WTC11 (cell line): ENCODE measurements at regions not wholly inside any gene's neighbourhood (a gene's known extent, or its start where the extent isn't known, plus 50 kb on each side); places are given as distances from the start of the nearest gene placed in this dataset.

Experiments
- ATAC-seq: fragments of 200-7000 bp; cut with Tn5 transposase; 2 replicates; pipeline ENCODE4 v1.10.0; 2021; ENCODE audit warnings: mild to moderate bottlenecking, moderate library complexity
- CTCF ChIA-PET: fragments of 300-600 bp; sonication (Branson Sonifier 250); formaldehyde crosslinking; loops from one replicate; lab custom pipeline; 2021; ENCODE audit warnings: antibody characterized with exemption; lab: Charles Lee
- POLR2A ChIA-PET: fragments of 350-600 bp; sonication (Branson Sonifier 250); formaldehyde crosslinking; loops from one replicate; lab custom pipeline; 2021; ENCODE audit warnings: antibody characterized with exemption; lab: Charles Lee
- DNase-seq: peaks from one replicate; pipeline ENCODE4 v3.0.0; 2021; ENCODE audit warnings: low spot score
- H3K27ac Mint-ChIP-seq: 2 replicates; pipeline ENCODE4 v1.8.0; 2021; ENCODE audit warnings: mixed read lengths
- H3K27me3 Mint-ChIP-seq: 2 replicates; pipeline ENCODE4 v1.8.0; 2021; ENCODE audit warnings: low read depth, mild to moderate bottlenecking, moderate library complexity, mixed read lengths
- H3K36me3 Mint-ChIP-seq: 2 replicates; pipeline ENCODE4 v1.8.0; 2021; ENCODE audit warnings: mixed read lengths
- H3K4me1 Mint-ChIP-seq: 2 replicates; pipeline ENCODE4 v1.8.0; 2022; ENCODE audit warnings: mixed read lengths
- H3K4me3 Mint-ChIP-seq: 2 replicates; pipeline ENCODE4 v1.8.0; 2021; ENCODE audit warnings: mild to moderate bottlenecking, moderate library complexity, mixed read lengths
- H3K9me3 Mint-ChIP-seq: 2 replicates; pipeline ENCODE4 v1.8.0; 2021; ENCODE audit warnings: mixed read lengths
- ETV6 ChIP-seq: sonication (generic); formaldehyde crosslinking; IDR thresholded peaks from 2 replicates; pipeline ENCODE4 v1.8.1; 2022; ENCODE audit warnings: mild to moderate bottlenecking, missing genetic modification reagents
- FOXK1 ChIP-seq: sonication (generic); formaldehyde crosslinking; IDR thresholded peaks from 2 replicates; pipeline ENCODE4 v1.8.0; 2022; ENCODE audit warnings: mild to moderate bottlenecking, moderate library complexity, missing genetic modification reagents
- NR2C2 ChIP-seq: sonication (generic); formaldehyde crosslinking; IDR thresholded peaks from 2 replicates; pipeline ENCODE4 v1.8.0; 2022; ENCODE audit warnings: mild to moderate bottlenecking, missing genetic modification reagents
- PRRX2 ChIP-seq: fragments of 250-450 bp; sonication (Bioruptor Pico); IDR thresholded peaks from 2 replicates; pipeline ENCODE4 v1.8.0; 2021; ENCODE audit warnings: mild to moderate bottlenecking
- ZNF138 ChIP-seq: sonication (generic); formaldehyde crosslinking; conservative IDR thresholded peaks from 2 replicates; pipeline ENCODE4 v1.8.1; 2022; ENCODE audit warnings: mild to moderate bottlenecking, moderate library complexity, missing genetic modification reagents
- ZNF317 ChIP-seq: sonication (generic); formaldehyde crosslinking; IDR thresholded peaks from 2 replicates; pipeline ENCODE4 v1.8.1; 2023; ENCODE audit warnings: low read depth, mild to moderate bottlenecking, moderate library complexity, missing genetic modification reagents, borderline replicate concordance
- TF ChIP-seq, protein P1 (sequence below): fragments of 250-450 bp; sonication (Bioruptor Pico); IDR thresholded peaks from 2 replicates; pipeline ENCODE4 v1.9.0; 2021; ENCODE audit warnings: mild to moderate bottlenecking, borderline replicate concordance
- TF ChIP-seq, protein P2 (sequence below): sonication (generic); formaldehyde crosslinking; IDR thresholded peaks from 2 replicates; pipeline ENCODE4 v1.8.1; 2022; ENCODE audit warnings: mild to moderate bottlenecking, moderate library complexity, missing genetic modification reagents
- TF ChIP-seq, protein P3 (sequence below): sonication (generic); formaldehyde crosslinking; IDR thresholded peaks from 2 replicates; pipeline ENCODE4 v1.8.1; 2022; ENCODE audit warnings: low read depth, missing genetic modification reagents, borderline replicate concordance
- TF ChIP-seq, protein P4 (sequence below): sonication (generic); formaldehyde crosslinking; IDR thresholded peaks from 2 replicates; pipeline ENCODE4 v1.8.1; 2022; ENCODE audit warnings: missing genetic modification reagents, borderline replicate concordance
- TF ChIP-seq, protein P5 (sequence below): sonication (generic); formaldehyde crosslinking; IDR thresholded peaks from 2 replicates; pipeline ENCODE4 v1.8.0; 2023; ENCODE audit warnings: missing genetic modification reagents
- TF ChIP-seq, protein P6 (sequence below): fragments of 200-600 bp; IDR thresholded peaks from 2 replicates; pipeline ENCODE4 v1.8.0; 2022; ENCODE audit warnings: antibody characterized with exemption
- TF ChIP-seq, protein P7 (sequence below): sonication (generic); formaldehyde crosslinking; IDR thresholded peaks from 2 replicates; pipeline ENCODE4 v1.8.1; 2023; ENCODE audit warnings: mild to moderate bottlenecking, missing genetic modification reagents

DNA sequence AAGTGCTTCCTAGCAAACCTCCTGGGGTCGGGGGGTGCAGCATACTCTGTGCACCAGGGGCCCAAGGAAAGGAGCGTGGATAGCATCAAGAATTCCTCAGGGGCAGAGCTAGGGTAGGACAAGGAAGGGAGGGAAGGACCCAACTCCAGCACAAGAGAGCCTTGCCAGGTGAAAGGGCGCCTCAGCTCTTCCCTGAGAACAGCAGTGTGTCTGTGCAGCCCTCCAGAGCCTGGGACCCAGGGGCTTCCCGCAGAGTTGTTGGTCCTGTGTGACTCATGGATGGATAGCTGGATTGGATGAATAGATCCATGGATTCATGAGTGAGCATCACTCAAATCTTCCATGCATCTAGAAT is 175.4 kb downstream of the SMAD2 start:
- DNase-seq, result no peak
- H3K4me3 Mint-ChIP-seq, result no peak overlapping the region
- CTCF ChIA-PET, result interaction anchor here (1.0 to 2.0 kb wide), 20 partner anchors 13 to 551 kb away, joined by 3 to 13 read pairs (median 4); no protein-coding TSS in a partner anchor
- H3K4me1 Mint-ChIP-seq, result peaks cover 9% of the 10 kb centered on the region; the same call in 1 of the 2 replicates
- no peak overlapping the region for H3K27ac Mint-ChIP-seq
- TF ChIP-seq, protein P1, sequence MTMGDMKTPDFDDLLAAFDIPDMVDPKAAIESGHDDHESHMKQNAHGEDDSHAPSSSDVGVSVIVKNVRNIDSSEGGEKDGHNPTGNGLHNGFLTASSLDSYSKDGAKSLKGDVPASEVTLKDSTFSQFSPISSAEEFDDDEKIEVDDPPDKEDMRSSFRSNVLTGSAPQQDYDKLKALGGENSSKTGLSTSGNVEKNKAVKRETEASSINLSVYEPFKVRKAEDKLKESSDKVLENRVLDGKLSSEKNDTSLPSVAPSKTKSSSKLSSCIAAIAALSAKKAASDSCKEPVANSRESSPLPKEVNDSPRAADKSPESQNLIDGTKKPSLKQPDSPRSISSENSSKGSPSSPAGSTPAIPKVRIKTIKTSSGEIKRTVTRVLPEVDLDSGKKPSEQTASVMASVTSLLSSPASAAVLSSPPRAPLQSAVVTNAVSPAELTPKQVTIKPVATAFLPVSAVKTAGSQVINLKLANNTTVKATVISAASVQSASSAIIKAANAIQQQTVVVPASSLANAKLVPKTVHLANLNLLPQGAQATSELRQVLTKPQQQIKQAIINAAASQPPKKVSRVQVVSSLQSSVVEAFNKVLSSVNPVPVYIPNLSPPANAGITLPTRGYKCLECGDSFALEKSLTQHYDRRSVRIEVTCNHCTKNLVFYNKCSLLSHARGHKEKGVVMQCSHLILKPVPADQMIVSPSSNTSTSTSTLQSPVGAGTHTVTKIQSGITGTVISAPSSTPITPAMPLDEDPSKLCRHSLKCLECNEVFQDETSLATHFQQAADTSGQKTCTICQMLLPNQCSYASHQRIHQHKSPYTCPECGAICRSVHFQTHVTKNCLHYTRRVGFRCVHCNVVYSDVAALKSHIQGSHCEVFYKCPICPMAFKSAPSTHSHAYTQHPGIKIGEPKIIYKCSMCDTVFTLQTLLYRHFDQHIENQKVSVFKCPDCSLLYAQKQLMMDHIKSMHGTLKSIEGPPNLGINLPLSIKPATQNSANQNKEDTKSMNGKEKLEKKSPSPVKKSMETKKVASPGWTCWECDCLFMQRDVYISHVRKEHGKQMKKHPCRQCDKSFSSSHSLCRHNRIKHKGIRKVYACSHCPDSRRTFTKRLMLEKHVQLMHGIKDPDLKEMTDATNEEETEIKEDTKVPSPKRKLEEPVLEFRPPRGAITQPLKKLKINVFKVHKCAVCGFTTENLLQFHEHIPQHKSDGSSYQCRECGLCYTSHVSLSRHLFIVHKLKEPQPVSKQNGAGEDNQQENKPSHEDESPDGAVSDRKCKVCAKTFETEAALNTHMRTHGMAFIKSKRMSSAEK, result no peak
- no peak for TF ChIP-seq ETV6
- TF ChIP-seq, protein P2, sequence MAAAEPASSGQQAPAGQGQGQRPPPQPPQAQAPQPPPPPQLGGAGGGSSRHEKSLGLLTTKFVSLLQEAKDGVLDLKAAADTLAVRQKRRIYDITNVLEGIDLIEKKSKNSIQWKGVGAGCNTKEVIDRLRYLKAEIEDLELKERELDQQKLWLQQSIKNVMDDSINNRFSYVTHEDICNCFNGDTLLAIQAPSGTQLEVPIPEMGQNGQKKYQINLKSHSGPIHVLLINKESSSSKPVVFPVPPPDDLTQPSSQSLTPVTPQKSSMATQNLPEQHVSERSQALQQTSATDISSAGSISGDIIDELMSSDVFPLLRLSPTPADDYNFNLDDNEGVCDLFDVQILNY (CRISPR knock-in tag), result no peak
- no peak for TF ChIP-seq NR2C2 (CRISPR knock-in tag)
- no peak for TF ChIP-seq PRRX2 (CRISPR knock-in tag)
- TF ChIP-seq, protein P3, sequence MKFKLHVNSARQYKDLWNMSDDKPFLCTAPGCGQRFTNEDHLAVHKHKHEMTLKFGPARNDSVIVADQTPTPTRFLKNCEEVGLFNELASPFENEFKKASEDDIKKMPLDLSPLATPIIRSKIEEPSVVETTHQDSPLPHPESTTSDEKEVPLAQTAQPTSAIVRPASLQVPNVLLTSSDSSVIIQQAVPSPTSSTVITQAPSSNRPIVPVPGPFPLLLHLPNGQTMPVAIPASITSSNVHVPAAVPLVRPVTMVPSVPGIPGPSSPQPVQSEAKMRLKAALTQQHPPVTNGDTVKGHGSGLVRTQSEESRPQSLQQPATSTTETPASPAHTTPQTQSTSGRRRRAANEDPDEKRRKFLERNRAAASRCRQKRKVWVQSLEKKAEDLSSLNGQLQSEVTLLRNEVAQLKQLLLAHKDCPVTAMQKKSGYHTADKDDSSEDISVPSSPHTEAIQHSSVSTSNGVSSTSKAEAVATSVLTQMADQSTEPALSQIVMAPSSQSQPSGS (CRISPR knock-in tag), result no peak
- no peak for TF ChIP-seq FOXK1
- TF ChIP-seq ZNF317, result no peak
- TF ChIP-seq, protein P4, sequence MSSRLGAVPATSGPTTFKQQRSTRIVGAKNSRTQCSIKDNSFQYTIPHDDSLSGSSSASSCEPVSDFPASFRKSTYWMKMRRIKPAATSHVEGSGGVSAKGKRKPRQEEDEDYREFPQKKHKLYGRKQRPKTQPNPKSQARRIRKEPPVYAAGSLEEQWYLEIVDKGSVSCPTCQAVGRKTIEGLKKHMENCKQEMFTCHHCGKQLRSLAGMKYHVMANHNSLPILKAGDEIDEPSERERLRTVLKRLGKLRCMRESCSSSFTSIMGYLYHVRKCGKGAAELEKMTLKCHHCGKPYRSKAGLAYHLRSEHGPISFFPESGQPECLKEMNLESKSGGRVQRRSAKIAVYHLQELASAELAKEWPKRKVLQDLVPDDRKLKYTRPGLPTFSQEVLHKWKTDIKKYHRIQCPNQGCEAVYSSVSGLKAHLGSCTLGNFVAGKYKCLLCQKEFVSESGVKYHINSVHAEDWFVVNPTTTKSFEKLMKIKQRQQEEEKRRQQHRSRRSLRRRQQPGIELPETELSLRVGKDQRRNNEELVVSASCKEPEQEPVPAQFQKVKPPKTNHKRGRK (CRISPR knock-in tag), result no peak
- no peak for TF ChIP-seq ZNF138 (CRISPR knock-in tag)
- TF ChIP-seq, all 79 proteins: peak for 0
- Mint-ChIP-seq H3K27me3 (peaks cover 3% of the 10 kb centered on the region; the same call in 1 of the 2 replicates), H3K9me3 (peaks cover 9% of the 10 kb centered on the region; the same call in 1 of the 2 replicates), H3K36me3 (no peaks in the 10 kb centered on the region)
- POLR2A ChIA-PET, result no interaction called here
- ATAC-seq, result no peak

DNA sequence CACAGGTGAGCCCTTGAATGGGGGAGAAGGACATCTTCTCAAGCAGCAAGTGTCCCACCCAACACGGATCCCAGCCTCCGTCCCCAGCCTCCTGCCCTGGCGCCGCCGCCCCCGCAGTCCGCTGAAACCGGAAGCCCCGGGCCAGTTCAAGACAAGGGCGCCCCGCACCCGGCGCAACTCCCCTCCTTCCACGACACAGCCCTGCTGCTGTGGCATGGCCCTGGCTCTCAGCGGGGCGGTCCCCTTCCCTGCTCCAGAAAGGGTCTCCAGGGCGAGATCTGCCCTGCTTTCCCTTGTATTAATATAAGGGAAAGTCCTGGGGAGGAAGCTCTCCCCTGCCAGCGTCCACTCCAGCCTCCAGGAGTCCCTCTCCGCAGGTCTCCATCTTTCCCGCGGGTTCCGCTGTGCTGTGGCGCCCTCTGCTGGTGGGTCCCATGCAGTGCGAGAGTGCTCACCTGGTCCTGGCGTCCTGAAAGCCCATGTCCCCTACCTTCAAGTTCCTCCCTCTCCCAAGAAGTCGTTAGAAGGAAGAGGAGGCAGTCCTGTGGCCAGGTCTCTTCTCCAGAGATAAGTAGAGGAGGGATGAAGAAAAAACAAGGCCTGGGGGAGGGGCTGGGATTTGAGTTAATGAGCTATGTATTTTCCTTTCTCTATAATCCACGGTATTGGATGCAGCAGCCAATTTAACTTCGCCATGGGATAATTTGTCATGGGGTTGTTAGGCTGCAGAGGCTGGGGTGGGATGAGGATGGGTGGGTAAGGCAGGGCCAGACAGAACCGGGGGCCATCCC is 176.0 kb downstream of the SMAD2 start:
- H3K4me3 Mint-ChIP-seq, result peak overlapping the region; percentile 48
- peak; percentile 94 for DNase-seq
- H3K4me1 Mint-ChIP-seq, result peaks cover 9% of the 10 kb centered on the region; the same call in 1 of the 2 replicates
- ChIA-PET POLR2A (interaction anchor here (0.5 kb wide), 1 partner anchor 210 kb away, joined by 3 read pairs; no protein-coding TSS in a partner anchor), CTCF (interaction anchor here (0.5 to 1.8 kb wide), 29 partner anchors 12 to 686 kb away, joined by 3 to 13 read pairs (median 4); no protein-coding TSS in a partner anchor)
- no peaks in the 10 kb centered on the region for H3K36me3 Mint-ChIP-seq
- H3K9me3 Mint-ChIP-seq, result peaks cover 7% of the 10 kb centered on the region; the same call in 1 of the 2 replicates
- peak; percentile 87 for ATAC-seq
- H3K27ac Mint-ChIP-seq, result no peak overlapping the region
- TF ChIP-seq, protein P5, sequence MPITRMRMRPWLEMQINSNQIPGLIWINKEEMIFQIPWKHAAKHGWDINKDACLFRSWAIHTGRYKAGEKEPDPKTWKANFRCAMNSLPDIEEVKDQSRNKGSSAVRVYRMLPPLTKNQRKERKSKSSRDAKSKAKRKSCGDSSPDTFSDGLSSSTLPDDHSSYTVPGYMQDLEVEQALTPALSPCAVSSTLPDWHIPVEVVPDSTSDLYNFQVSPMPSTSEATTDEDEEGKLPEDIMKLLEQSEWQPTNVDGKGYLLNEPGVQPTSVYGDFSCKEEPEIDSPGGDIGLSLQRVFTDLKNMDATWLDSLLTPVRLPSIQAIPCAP (CRISPR knock-in tag), result no peak
- TF ChIP-seq, protein P6, sequence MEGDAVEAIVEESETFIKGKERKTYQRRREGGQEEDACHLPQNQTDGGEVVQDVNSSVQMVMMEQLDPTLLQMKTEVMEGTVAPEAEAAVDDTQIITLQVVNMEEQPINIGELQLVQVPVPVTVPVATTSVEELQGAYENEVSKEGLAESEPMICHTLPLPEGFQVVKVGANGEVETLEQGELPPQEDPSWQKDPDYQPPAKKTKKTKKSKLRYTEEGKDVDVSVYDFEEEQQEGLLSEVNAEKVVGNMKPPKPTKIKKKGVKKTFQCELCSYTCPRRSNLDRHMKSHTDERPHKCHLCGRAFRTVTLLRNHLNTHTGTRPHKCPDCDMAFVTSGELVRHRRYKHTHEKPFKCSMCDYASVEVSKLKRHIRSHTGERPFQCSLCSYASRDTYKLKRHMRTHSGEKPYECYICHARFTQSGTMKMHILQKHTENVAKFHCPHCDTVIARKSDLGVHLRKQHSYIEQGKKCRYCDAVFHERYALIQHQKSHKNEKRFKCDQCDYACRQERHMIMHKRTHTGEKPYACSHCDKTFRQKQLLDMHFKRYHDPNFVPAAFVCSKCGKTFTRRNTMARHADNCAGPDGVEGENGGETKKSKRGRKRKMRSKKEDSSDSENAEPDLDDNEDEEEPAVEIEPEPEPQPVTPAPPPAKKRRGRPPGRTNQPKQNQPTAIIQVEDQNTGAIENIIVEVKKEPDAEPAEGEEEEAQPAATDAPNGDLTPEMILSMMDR, result peak; percentile 99
- TF ChIP-seq, protein P7, sequence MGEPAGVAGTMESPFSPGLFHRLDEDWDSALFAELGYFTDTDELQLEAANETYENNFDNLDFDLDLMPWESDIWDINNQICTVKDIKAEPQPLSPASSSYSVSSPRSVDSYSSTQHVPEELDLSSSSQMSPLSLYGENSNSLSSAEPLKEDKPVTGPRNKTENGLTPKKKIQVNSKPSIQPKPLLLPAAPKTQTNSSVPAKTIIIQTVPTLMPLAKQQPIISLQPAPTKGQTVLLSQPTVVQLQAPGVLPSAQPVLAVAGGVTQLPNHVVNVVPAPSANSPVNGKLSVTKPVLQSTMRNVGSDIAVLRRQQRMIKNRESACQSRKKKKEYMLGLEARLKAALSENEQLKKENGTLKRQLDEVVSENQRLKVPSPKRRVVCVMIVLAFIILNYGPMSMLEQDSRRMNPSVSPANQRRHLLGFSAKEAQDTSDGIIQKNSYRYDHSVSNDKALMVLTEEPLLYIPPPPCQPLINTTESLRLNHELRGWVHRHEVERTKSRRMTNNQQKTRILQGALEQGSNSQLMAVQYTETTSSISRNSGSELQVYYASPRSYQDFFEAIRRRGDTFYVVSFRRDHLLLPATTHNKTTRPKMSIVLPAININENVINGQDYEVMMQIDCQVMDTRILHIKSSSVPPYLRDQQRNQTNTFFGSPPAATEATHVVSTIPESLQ, result no peak
- TF ChIP-seq, all 79 proteins: peak for 1
- peaks cover 3% of the 10 kb centered on the region; the same call in 1 of the 2 replicates for H3K27me3 Mint-ChIP-seq
